Parathyroid adenoma (tissue), 2 donors: ENCODE measurements at regions not wholly inside any gene's neighbourhood (a gene's known extent, or its start where the extent isn't known, plus 50 kb on each side); places are given as distances from the start of the nearest gene placed in this dataset.
A peak's percentile ranks its signal among the peaks of the same experiment; 100 is the strongest.

Experiments
- H2AFZ ChIP-seq: fragments of 300-600 bp; sonication (generic); one replicate; pipeline ENCODE4 v1.7.0; 2017; ENCODE audit warnings: antibody characterized with exemption, mild to moderate bottlenecking
- H3K27ac ChIP-seq: fragments of 300-600 bp; sonication (generic); one replicate; pipeline ENCODE4 v1.7.0; 2017
- H3K27me3 ChIP-seq: fragments of 300-600 bp; sonication (generic); one replicate; pipeline ENCODE4 v1.7.0; 2017; ENCODE audit warnings: low read length; ENCODE audit not compliant: control insufficient read depth, insufficient read depth
- H3K36me3 ChIP-seq: fragments of 300-600 bp; sonication (generic); one replicate; pipeline ENCODE4 v1.7.0; 2017; ENCODE audit warnings: low read length; ENCODE audit not compliant: control insufficient read depth, insufficient read depth
- H3K4me1 ChIP-seq: fragments of 300-600 bp; sonication (generic); one replicate; pipeline ENCODE4 v1.7.0; 2017; ENCODE audit warnings: control low read depth
- H3K4me2 ChIP-seq: fragments of 300-600 bp; sonication (generic); one replicate; pipeline ENCODE4 v1.7.0; 2017; ENCODE audit warnings: low read length
- H3K4me3 ChIP-seq: fragments of 300-600 bp; sonication (generic); one replicate; pipeline ENCODE4 v1.7.0; 2017; ENCODE audit warnings: low read depth, low read length
- H3K79me2 ChIP-seq: fragments of 300-600 bp; sonication (generic); one replicate; pipeline ENCODE4 v1.7.0; 2017; ENCODE audit warnings: control low read depth
- H3K9ac ChIP-seq: fragments of 300-600 bp; sonication (generic); one replicate; pipeline ENCODE4 v1.7.0; 2017; ENCODE audit warnings: mild to moderate bottlenecking
- H3K9me3 ChIP-seq: fragments of 300-600 bp; sonication (generic); one replicate; pipeline ENCODE4 v1.7.0; 2017; ENCODE audit warnings: low read length; ENCODE audit not compliant: control insufficient read depth
- TF ChIP-seq, protein P1 (sequence below): fragments of 300-600 bp; sonication (generic); IDR thresholded peaks from one replicate; pipeline ENCODE4 v1.7.0; 2017; ENCODE audit warnings: antibody characterized with exemption, mild to moderate bottlenecking
- donor health status: primary hyperparathyroidism.

DNA sequence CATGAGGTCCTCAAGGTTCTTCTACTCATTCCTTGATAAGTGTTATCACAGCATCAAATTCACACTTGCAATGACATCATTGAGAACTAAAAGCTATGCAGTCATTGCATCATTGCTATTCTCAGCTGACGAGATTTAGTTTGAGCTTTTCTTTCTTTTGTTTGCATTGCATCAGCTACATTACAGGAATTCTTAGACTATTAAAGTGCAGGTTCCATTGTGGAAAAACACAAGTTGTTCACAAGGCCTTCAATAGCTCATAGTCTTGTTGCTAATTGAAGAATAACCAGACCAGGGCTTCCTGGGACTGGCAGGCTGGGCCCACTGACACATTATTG lies 139.3 kb downstream of the CXCL12 start:
- Histone ChIP-seq H3K4me2 (no peak overlapping the region), H3K27ac (no peak overlapping the region), H3K4me1 (peaks cover 3% of the 10 kb centered on the region), H3K79me2 (no peaks in the 10 kb centered on the region), H3K27me3 (no peaks in the 10 kb centered on the region), H3K4me3 (no peak overlapping the region), H2AFZ (no peak overlapping the region), H3K9ac (no peak overlapping the region), H3K36me3 (no peaks in the 10 kb centered on the region), H3K9me3 (no peaks in the 10 kb centered on the region)
- TF ChIP-seq, protein P1, sequence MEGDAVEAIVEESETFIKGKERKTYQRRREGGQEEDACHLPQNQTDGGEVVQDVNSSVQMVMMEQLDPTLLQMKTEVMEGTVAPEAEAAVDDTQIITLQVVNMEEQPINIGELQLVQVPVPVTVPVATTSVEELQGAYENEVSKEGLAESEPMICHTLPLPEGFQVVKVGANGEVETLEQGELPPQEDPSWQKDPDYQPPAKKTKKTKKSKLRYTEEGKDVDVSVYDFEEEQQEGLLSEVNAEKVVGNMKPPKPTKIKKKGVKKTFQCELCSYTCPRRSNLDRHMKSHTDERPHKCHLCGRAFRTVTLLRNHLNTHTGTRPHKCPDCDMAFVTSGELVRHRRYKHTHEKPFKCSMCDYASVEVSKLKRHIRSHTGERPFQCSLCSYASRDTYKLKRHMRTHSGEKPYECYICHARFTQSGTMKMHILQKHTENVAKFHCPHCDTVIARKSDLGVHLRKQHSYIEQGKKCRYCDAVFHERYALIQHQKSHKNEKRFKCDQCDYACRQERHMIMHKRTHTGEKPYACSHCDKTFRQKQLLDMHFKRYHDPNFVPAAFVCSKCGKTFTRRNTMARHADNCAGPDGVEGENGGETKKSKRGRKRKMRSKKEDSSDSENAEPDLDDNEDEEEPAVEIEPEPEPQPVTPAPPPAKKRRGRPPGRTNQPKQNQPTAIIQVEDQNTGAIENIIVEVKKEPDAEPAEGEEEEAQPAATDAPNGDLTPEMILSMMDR = no peak

DNA sequence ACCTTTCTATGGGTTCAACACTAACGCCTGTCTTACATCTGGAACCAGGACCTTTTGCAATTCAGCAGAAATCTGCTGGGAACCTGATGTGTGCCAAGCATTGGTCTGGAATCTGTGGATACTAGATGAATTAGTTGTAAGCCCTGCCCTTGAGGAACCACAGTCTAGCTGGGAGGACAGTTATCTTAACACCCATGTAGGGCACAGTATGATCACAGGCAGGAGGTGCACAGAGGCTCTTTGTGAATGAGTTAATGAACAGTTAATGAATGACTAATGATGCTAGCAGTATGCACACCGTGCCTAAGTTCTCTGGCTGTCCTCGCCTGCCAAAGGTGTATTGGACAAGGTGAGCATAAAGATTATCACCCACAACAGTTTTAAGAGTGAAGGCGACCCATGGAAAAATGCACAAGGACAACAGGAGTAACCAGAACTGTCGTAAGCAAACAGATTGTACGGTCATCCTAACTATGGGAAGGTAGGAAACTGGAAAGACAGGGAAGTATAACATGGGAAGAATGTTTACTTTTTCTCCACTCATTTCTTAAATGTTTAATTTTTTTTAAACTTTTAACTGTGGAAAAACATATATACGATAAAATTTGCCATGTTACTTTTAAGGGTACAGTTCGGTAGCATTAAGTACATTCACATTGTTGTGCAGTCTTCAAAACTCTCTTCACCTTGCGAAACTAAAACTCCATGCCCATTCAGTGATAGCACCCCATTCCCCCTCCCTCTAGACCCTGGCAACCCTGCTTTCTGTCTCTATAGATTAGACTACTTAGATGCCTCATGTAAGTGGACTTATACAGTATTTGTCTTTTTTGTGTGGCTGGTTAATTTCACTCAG lies 139.9 kb downstream of the CXCL12 start:
- H3K9ac ChIP-seq = no peak overlapping the region
- H3K4me1 ChIP-seq = peaks cover 3% of the 10 kb centered on the region
- no peak overlapping the region for H3K4me2 ChIP-seq
- no peaks in the 10 kb centered on the region for H3K27me3 ChIP-seq
- no peak overlapping the region for H2AFZ ChIP-seq
- no peaks in the 10 kb centered on the region for H3K36me3 ChIP-seq
- TF ChIP-seq, protein P1 = no peak
- no peak overlapping the region for H3K4me3 ChIP-seq
- no peaks in the 10 kb centered on the region for H3K79me2 ChIP-seq
- H3K27ac ChIP-seq = no peak overlapping the region
- H3K9me3 ChIP-seq = no peaks in the 10 kb centered on the region

DNA sequence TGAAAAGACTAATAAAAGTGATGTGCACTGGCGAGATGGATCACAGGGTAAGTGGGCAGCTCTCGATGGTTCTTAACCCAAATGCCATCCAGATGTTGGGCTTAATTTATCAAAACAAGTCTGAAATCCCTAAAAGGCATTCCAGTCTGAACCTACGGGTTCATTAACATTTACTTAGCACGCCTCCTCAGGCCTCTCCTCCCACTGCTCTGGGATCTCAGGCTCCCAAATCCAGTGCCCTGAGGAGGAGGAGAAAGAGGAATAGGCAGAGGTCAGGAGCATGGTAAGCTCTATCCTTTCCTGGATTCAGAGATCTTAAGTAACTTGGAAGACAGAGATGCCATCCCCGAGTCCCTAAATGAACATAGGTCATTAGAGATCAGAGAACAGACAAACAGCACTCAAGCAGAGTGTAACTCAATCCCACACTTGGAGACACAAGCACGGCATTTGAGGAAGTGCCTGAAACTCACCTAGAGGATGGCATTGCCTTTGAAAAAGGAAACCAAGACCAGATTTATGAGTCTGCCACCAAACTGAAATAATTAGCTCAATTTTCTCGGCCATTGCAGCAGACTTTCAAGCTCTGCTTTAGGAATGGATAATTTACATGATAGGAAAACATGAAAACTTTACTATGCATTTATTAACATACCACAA lies 140.9 kb downstream of the CXCL12 start:
- no peaks in the 10 kb centered on the region for H3K27me3 ChIP-seq
- H3K27ac ChIP-seq = no peak overlapping the region
- H3K4me1 ChIP-seq = peaks cover 3% of the 10 kb centered on the region
- H2AFZ ChIP-seq = peak overlapping the region; percentile 60
- H3K36me3 ChIP-seq = no peaks in the 10 kb centered on the region
- H3K4me2 ChIP-seq = no peak overlapping the region
- no peak overlapping the region for H3K4me3 ChIP-seq
- H3K9ac ChIP-seq = no peak overlapping the region
- TF ChIP-seq, protein P1 = no peak
- no peaks in the 10 kb centered on the region for H3K79me2 ChIP-seq
- H3K9me3 ChIP-seq = no peaks in the 10 kb centered on the region

DNA sequence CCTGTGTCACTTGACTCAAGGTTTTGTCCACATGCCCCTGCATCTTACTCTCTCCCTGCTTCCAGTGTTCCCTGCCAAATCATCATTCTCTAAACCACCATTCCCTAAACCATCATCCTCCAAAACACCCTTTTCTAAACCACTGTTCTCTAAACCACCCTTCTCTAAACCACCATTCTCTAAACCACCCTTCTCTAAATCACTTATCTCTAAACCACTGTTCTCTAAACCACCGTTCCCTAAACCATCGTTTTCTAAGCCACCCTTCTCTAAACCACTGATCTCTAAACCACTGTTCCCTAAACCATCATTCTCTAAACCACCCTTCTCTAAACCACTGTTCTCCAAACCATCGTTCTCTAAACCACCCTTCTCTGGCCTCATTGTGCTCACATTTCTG lies 142.1 kb downstream of the CXCL12 start:
- Histone ChIP-seq H3K36me3 (no peaks in the 10 kb centered on the region), H3K4me1 (peaks cover 3% of the 10 kb centered on the region)

More for the DNA sequence above, 142.1 kb downstream of the CXCL12 start:
- Histone ChIP-seq H3K4me3 (no peak overlapping the region), H3K27ac (no peak overlapping the region), H3K27me3 (no peaks in the 10 kb centered on the region), H3K79me2 (no peaks in the 10 kb centered on the region), H3K9ac (no peak overlapping the region), H3K4me2 (no peak overlapping the region), H2AFZ (no peak overlapping the region), H3K9me3 (no peaks in the 10 kb centered on the region)
- TF ChIP-seq, protein P1 = no peak
